Keratinocyte (primary cell): ENCODE measurements at regions not wholly inside any gene's neighbourhood (a gene's known extent, or its start where the extent isn't known, plus 50 kb on each side); places are given as distances from the start of the nearest gene placed in this dataset.

Experiments
- DNase-seq: peaks from one replicate; pipeline ENCODE4 v3.0.0-alpha.2; 2011; ENCODE audit warnings: low read depth, missing footprints, low spot score
- FAIRE-seq: peaks from 2 replicates; lab custom pipeline; 2011; peaks lifted over from hg19 to GRCh38; lab: Jason Lieb, UNC
- H2AFZ ChIP-seq: 2 replicates; pipeline ENCODE4 v1.6.0; 2012; ENCODE audit warnings: low read length, control low read depth, inconsistent platforms; ENCODE audit not compliant: control insufficient read depth
- H3K27ac ChIP-seq: 2 replicates; pipeline ENCODE4 v1.5.1; 2011; ENCODE audit warnings: low read length; ENCODE audit not compliant: control insufficient read depth, insufficient read depth
- H3K27me3 ChIP-seq: 3 replicates; pipeline ENCODE4 v1.6.0; 2011; ENCODE audit warnings: low read length; ENCODE audit not compliant: control insufficient read depth, insufficient read depth; ENCODE audit errors: extremely low read depth
- H3K36me3 ChIP-seq, 2 experiments: 2 replicates in 1 of 2; 3 replicates in 1 of 2; pipeline ENCODE4 v1.5.1; 2011; ENCODE audit warnings: low read length in 2 of 2, mild to moderate bottlenecking in 1 of 2; ENCODE audit not compliant: control insufficient read depth in 2 of 2, insufficient read depth in 2 of 2; ENCODE audit errors: extremely low read depth in 1 of 2
- H3K4me1 ChIP-seq: 3 replicates; pipeline ENCODE4 v1.5.1; 2011; ENCODE audit warnings: low read length; ENCODE audit not compliant: control insufficient read depth, insufficient read depth; ENCODE audit errors: extremely low read depth
- H3K4me2 ChIP-seq: 3 replicates; pipeline ENCODE4 v1.6.0; 2011; ENCODE audit warnings: low read depth, low read length; ENCODE audit not compliant: control insufficient read depth, insufficient read depth; ENCODE audit errors: extremely low read depth
- H3K4me3 ChIP-seq, 3 experiments: fragments of 200-600 bp in 1 of 3; sonication (generic) in 1 of 3; 2 replicates in 2 of 3; 3 replicates in 1 of 3; pipeline ENCODE4 v1.5.1; 2011 to 2016; ENCODE audit warnings: low read length in 3 of 3, mild to moderate bottlenecking in 3 of 3, control low read depth in 2 of 3, inconsistent platforms in 1 of 3, low read depth in 1 of 3, mixed read lengths in 1 of 3, mixed run types in 1 of 3, moderate library complexity in 1 of 3; ENCODE audit not compliant: control insufficient read depth in 2 of 3, insufficient read depth in 2 of 3; ENCODE audit errors: extremely low read depth in 1 of 3
- H3K79me2 ChIP-seq: 2 replicates; pipeline ENCODE4 v1.6.0; 2012; ENCODE audit warnings: low read length; ENCODE audit not compliant: control insufficient read depth, insufficient read depth
- H3K9ac ChIP-seq: 3 replicates; pipeline ENCODE4 v1.6.0; 2011; ENCODE audit warnings: low read length; ENCODE audit not compliant: control insufficient read depth, insufficient read depth; ENCODE audit errors: extremely low read depth
- H3K9me1 ChIP-seq: 3 replicates; pipeline ENCODE4 v1.6.0; 2011; ENCODE audit warnings: low read length; ENCODE audit not compliant: control insufficient read depth, insufficient read depth; ENCODE audit errors: extremely low read depth
- H3K9me3 ChIP-seq: 2 replicates; pipeline ENCODE4 v1.5.1; 2012; ENCODE audit warnings: low read depth, low read length; ENCODE audit not compliant: control insufficient read depth
- H4K20me1 ChIP-seq: 3 replicates; pipeline ENCODE4 v1.6.0; 2011; ENCODE audit warnings: low read length; ENCODE audit not compliant: control insufficient read depth, insufficient read depth; ENCODE audit errors: extremely low read depth
- CTCF ChIP-seq, 3 experiments: IDR thresholded peaks in 1 of 3; conservative IDR thresholded peaks in 1 of 3; optimal IDR thresholded peaks in 1 of 3; 2 replicates in 2 of 3; 3 replicates in 1 of 3; pipeline versions ENCODE3 to v1.5.1; 2011; ENCODE audit warnings: low read length in 3 of 3, mild to moderate bottlenecking in 3 of 3, moderate library complexity in 2 of 3, control low read depth in 1 of 3, inconsistent platforms in 1 of 3; ENCODE audit not compliant: insufficient read depth in 2 of 3; ENCODE audit errors: extremely low read depth in 1 of 3
- EZH2 ChIP-seq: IDR thresholded peaks from one replicate; pipeline ENCODE4 v1.6.1; 2012; ENCODE audit warnings: inconsistent platforms, mild to moderate bottlenecking, low read length, moderate library complexity
- dilution Hi-C: fragments of 300-500 bp; cut with MboI; formaldehyde crosslinking; loops from one replicate; pipeline ENCODE4 v1.7.0; 2020; ENCODE audit warnings: low sequenced_read_pairs; ENCODE audit not compliant: extremely low pct_ligation_motif_present

GRCh38 chr11:112651386-112651785, 309.8 kb upstream of the NCAM1 start:
- H3K27ac ChIP-seq = no peak overlapping the region
- H3K9me3 ChIP-seq = no peaks in the 10 kb centered on the region
- no peak overlapping the region for H3K4me2 ChIP-seq
- dilution Hi-C loops = no loop called here
- no peak overlapping the region for H3K4me3 ChIP-seq
- H4K20me1 ChIP-seq = no peaks in the 10 kb centered on the region
- H3K9ac ChIP-seq = no peak overlapping the region
- no peaks in the 10 kb centered on the region for H3K36me3 ChIP-seq
- no peaks in the 10 kb centered on the region for H3K79me2 ChIP-seq
- H3K4me1 ChIP-seq = peaks cover 9% of the 10 kb centered on the region
- no peaks in the 10 kb centered on the region for H3K9me1 ChIP-seq
- no peak for DNase-seq
- no peak for FAIRE-seq
- TF ChIP-seq EZH2 (no peak), CTCF (optimal IDR thresholded peaks at IDR 0.05 in 1 of 3, IDR thresholded peaks at IDR 0.05 in 1 of 3, conservative IDR thresholded peaks at IDR 0.05 in 1 of 3; ENCODE audit: extremely low read depth in 1 of 3, insufficient read depth in 2 of 3, low read length in 3 of 3) (no peak)
- H3K27me3 ChIP-seq = no peaks in the 10 kb centered on the region
- no peak overlapping the region for H2AFZ ChIP-seq

- H3K36me3 ChIP-seq = no peaks in the 10 kb centered on the region
- no peak overlapping the region for H2AFZ ChIP-seq
- no peaks in the 10 kb centered on the region for H3K9me3 ChIP-seq
- H3K4me1 ChIP-seq = peaks cover 9% of the 10 kb centered on the region
- no peak overlapping the region for H3K27ac ChIP-seq
- FAIRE-seq (peak; percentile 62), DNase-seq (no peak)
- H3K4me2 ChIP-seq = no peak overlapping the region
- no peak overlapping the region for H3K4me3 ChIP-seq
- no peaks in the 10 kb centered on the region for H3K79me2 ChIP-seq
- no peaks in the 10 kb centered on the region for H3K9me1 ChIP-seq
- no peak overlapping the region for H3K9ac ChIP-seq
- no peaks in the 10 kb centered on the region for H3K27me3 ChIP-seq
- TF ChIP-seq EZH2 = no peak
- no peak for TF ChIP-seq CTCF (optimal IDR thresholded peaks at IDR 0.05 in 1 of 3, IDR thresholded peaks at IDR 0.05 in 1 of 3, conservative IDR thresholded peaks at IDR 0.05 in 1 of 3; ENCODE audit: extremely low read depth in 1 of 3, insufficient read depth in 2 of 3, low read length in 3 of 3)
- H4K20me1 ChIP-seq = no peaks in the 10 kb centered on the region
- dilution Hi-C loops = no loop called here
Measured at GRCh38 chr11:112652786-112653390, 308.3 kb upstream of the NCAM1 start.
